Inferior parietal cortex (tissue), 1 donor: ENCODE measurements at regions not wholly inside any gene's neighbourhood (a gene's known extent, or its start where the extent isn't known, plus 50 kb on each side); places are given as distances from the start of the nearest gene placed in this dataset.
"Not testable (repeated sequence)": the region's sequence is repeated elsewhere in the genome, so short reads cannot be mapped to it uniquely, and the experiment has no call there.

Experiments used
- DNase-seq: peaks from one replicate; pipeline ENCODE4 v3.0.0-alpha.2; 2016; ENCODE audit errors: extremely low spot score

GRCh38 chr3:69688400-69688799, 50.9 kb upstream of the MITF start:
- no peak for DNase-seq

GRCh38 chr3:69687641-69688040, 51.6 kb upstream of the MITF start:
- no peak for DNase-seq

GRCh38 chr3:69686056-69686455, 53.2 kb upstream of the MITF start:
- DNase-seq, result no peak

GRCh38 chr3:69684309-69684961, 54.8 kb upstream of the MITF start:
- DNase-seq, result no peak

- no peak for DNase-seq
These were observed 56.0 kb upstream of the MITF start for GRCh38 chr3:69683082-69683806.

GRCh38 chr3:69677456-69677855, 61.8 kb upstream of the MITF start:
- not testable (repeated sequence) for DNase-seq

GRCh38 chr3:69675786-69676530, 63.3 kb upstream of the MITF start:
- DNase-seq, result peak; percentile 38

- DNase-seq, result no peak
These were observed 64.5 kb upstream of the MITF start for GRCh38 chr3:69674752-69675151.

- DNase-seq, result peak; percentile 93
These were observed 67.9 kb upstream of the MITF start for GRCh38 chr3:69671082-69671952.

GRCh38 chr3:69669070-69669469, 70.2 kb upstream of the MITF start:
- DNase-seq, result no peak

GRCh38 chr3:69665026-69665737, 74.1 kb upstream of the MITF start:
- no peak for DNase-seq

- no peak for DNase-seq
These were observed 78.6 kb upstream of the MITF start for GRCh38 chr3:69660631-69661030.

- no peak for DNase-seq
These were observed 79.9 kb upstream of the MITF start for GRCh38 chr3:69659180-69659910.

- no peak for DNase-seq
These were observed 80.6 kb upstream of the MITF start for GRCh38 chr3:69658514-69659140.

GRCh38 chr3:69657030-69657429, 82.2 kb upstream of the MITF start:
- not testable (repeated sequence) for DNase-seq

- no peak for DNase-seq
These were observed 87.5 kb upstream of the MITF start for GRCh38 chr3:69651765-69652164.

GRCh38 chr3:69650066-69650419, 89.2 kb upstream of the MITF start:
- DNase-seq, result no peak

GRCh38 chr3:69649120-69650065, 89.9 kb upstream of the MITF start:
- no peak for DNase-seq

- no peak for DNase-seq
These were observed 91.1 kb upstream of the MITF start for GRCh38 chr3:69648126-69648525.
